GM18502 (cell line): ENCODE measurements at regions not wholly inside any gene's neighbourhood (a gene's known extent, or its start where the extent isn't known, plus 50 kb on each side); places are given as distances from the start of the nearest gene placed in this dataset.

Source experiments
- ATAC-seq: cut with Tn5 transposase; IDR thresholded peaks from one replicate; pipeline ENCODE4 v1.9.1; 2021; ENCODE audit warnings: mild to moderate bottlenecking; ENCODE audit not compliant: unreplicated experiment, poor library complexity

- ATAC-seq: no peak
These were observed 119.6 kb downstream of the BTC start for GRCh38 chr4:74674750-74675149.

- ATAC-seq: peak; percentile 81
These were observed 118.5 kb downstream of the BTC start for GRCh38 chr4:74675673-74676279.

GRCh38 chr4:74682567-74683359 lies 111.6 kb downstream of the BTC start:
- no peak for ATAC-seq

- no peak for ATAC-seq
These were observed 101.4 kb downstream of the BTC start for GRCh38 chr4:74692972-74693371.
